Spleen (tissue), 11 donors: ENCODE measurements at regions not wholly inside any gene's neighbourhood (a gene's known extent, or its start where the extent isn't known, plus 50 kb on each side); places are given as distances from the start of the nearest gene placed in this dataset.

Experiments
- DNase-seq: peaks from one replicate; pipeline ENCODE4 v3.0.0-alpha.2; 2020
- H3K27ac ChIP-seq, 8 donors: fragments of 200-600 bp; sonication (generic) in 7 of 8; 1 replicate in 4 of 8; 2 replicates in 4 of 8; pipeline versions ENCODE4 v1.5.0 to v1.8.0; 2016 to 2021; ENCODE audit warnings: inconsistent platforms in 4 of 8, mild to moderate bottlenecking in 4 of 8, moderate library complexity in 1 of 8
- H3K27me3 ChIP-seq, 7 donors: fragments of 200-600 bp; sonication (generic) in 6 of 7; replicated peaks in 1 of 7; 1 replicate in 4 of 7; 2 replicates in 3 of 7; pipeline versions ENCODE4 v1.5.0 to v1.8.0; 2016 to 2021; ENCODE audit warnings: inconsistent platforms in 3 of 7, mild to moderate bottlenecking in 1 of 7
- H3K36me3 ChIP-seq, 6 donors: fragments of 200-600 bp; sonication (generic) in 5 of 6; 1 replicate in 4 of 6; 2 replicates in 2 of 6; pipeline versions ENCODE4 v1.5.0 to v1.8.0; 2016 to 2021; ENCODE audit warnings: inconsistent platforms in 2 of 6
- H3K4me1 ChIP-seq, 6 donors: fragments of 200-600 bp; sonication (generic) in 5 of 6; 1 replicate in 3 of 6; 2 replicates in 3 of 6; pipeline versions ENCODE4 v1.5.0 to v1.8.0; 2016 to 2021; ENCODE audit warnings: inconsistent platforms in 3 of 6
- H3K4me3 ChIP-seq, 8 donors: fragments of 200-600 bp; sonication (generic) in 7 of 8; 1 replicate in 4 of 8; 2 replicates in 4 of 8; pipeline versions ENCODE4 v1.5.0 to v1.8.0; 2016 to 2021; ENCODE audit warnings: inconsistent platforms in 4 of 8, mild to moderate bottlenecking in 4 of 8, moderate library complexity in 2 of 8
- H3K9me3 ChIP-seq, 8 donors: fragments of 200-600 bp; sonication (generic) in 7 of 8; 1 replicate in 4 of 8; 2 replicates in 4 of 8; pipeline versions ENCODE4 v1.5.0 to v1.8.0; 2016 to 2021; ENCODE audit warnings: inconsistent platforms in 4 of 8
- POLR2A ChIP-seq, 3 donors: fragments of 450-650 bp; IDR thresholded peaks; one replicate each; pipeline ENCODE4 v1.5.1; 2017; ENCODE audit warnings: antibody characterized with exemption in 3 of 3, mild to moderate bottlenecking in 1 of 3
- POLR2AphosphoS5 ChIP-seq, 3 donors: sonication (generic); formaldehyde crosslinking; IDR thresholded peaks; one replicate each; pipeline ENCODE4 v1.5.1; 2017; ENCODE audit warnings: antibody characterized with exemption in 3 of 3
- WGBS, 5 donors: extraction: QIAGEN DNeasy Blood & Tissue Kit in 3 of 5; methylation state at CpG; one replicate each; pipeline versions ENCODE4 v1.1.5 to v1.1.7; 2013 to 2018; 5-methylcytosine and 5-hydroxymethylcytosine counted together
- intact Hi-C: fragments of 100-400 bp; cut with DNase I; formaldehyde crosslinking; loops from one replicate; pipeline ENCODE4 v1.15.0; 2023; ENCODE audit warnings: low total_unique reads
- TF ChIP-seq, protein P1 (sequence below), 11 experiments: fragments of 200-600 bp in 7 of 11; fragments of 450-650 bp in 4 of 11; sonication (generic) in 4 of 11; IDR thresholded peaks in 8 of 11; conservative IDR thresholded peaks in 3 of 11; 1 replicate in 7 of 11; 2 replicates in 4 of 11; pipeline versions ENCODE4 v1.4.0 to v1.8.0; 2016 to 2021; ENCODE audit warnings: antibody characterized with exemption in 11 of 11, inconsistent platforms in 4 of 11, mild to moderate bottlenecking in 1 of 11
- donor health status: healthy with polysubstance abuse.
- donor health status: DM: no; HTN: no; CAD: no; lungs with moderate emphysema.
- donor health status: DM: no; HTN: no; CAD: no.
- donor health status: Bipolar disorder and iron deficiency.
- donor health status: healthy.
- donor health status: DM: no; HTN: no; CAD: no.
- donor health status: DM: yes; HTN: yes; CAD: no.

- intact Hi-C loops = no loop called here
- TF ChIP-seq, protein P1, sequence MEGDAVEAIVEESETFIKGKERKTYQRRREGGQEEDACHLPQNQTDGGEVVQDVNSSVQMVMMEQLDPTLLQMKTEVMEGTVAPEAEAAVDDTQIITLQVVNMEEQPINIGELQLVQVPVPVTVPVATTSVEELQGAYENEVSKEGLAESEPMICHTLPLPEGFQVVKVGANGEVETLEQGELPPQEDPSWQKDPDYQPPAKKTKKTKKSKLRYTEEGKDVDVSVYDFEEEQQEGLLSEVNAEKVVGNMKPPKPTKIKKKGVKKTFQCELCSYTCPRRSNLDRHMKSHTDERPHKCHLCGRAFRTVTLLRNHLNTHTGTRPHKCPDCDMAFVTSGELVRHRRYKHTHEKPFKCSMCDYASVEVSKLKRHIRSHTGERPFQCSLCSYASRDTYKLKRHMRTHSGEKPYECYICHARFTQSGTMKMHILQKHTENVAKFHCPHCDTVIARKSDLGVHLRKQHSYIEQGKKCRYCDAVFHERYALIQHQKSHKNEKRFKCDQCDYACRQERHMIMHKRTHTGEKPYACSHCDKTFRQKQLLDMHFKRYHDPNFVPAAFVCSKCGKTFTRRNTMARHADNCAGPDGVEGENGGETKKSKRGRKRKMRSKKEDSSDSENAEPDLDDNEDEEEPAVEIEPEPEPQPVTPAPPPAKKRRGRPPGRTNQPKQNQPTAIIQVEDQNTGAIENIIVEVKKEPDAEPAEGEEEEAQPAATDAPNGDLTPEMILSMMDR (IDR thresholded peaks at IDR 0.05 in 8 of 11, conservative IDR thresholded peaks at IDR 0.05 in 3 of 11) = no peak
- TF ChIP-seq POLR2AphosphoS5 (IDR thresholded peaks at IDR 0.05) (no peak), POLR2A (IDR thresholded peaks at IDR 0.05) (no peak)
- DNase-seq = no peak
Observed at GRCh38 chr18:59959606-59960005, 59.8 kb downstream of the PMAIP1 start.

DNA sequence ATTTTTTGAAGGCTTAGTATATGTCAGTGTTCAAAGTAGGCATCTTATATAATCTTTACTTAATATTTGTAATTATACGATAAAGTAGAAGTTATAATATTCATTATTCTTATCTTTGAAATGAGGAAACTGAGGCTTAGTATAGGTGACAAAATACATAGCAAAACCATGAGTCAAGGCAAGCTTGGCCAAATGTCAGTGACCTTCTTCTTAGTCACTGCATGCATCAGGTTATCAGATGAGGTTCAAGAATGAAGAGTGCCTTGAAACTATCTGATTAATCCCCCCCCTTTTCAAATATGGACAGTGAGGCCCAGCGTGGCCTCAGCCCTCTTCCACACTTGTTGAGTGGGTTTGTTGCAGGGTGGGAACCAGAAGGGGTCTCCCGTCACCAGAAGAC is 59.3 kb downstream of the PMAIP1 start:
- TF ChIP-seq POLR2A (IDR thresholded peaks at IDR 0.05) (no peak), POLR2AphosphoS5 (IDR thresholded peaks at IDR 0.05) (no peak)
- TF ChIP-seq, protein P1 (IDR thresholded peaks at IDR 0.05 in 8 of 11, conservative IDR thresholded peaks at IDR 0.05 in 3 of 11) = no peak
- Histone ChIP-seq H3K27ac (no peak overlapping the region), H3K9me3 (no peaks in the 10 kb centered on the region), H3K27me3 (no peaks in the 10 kb centered on the region), H3K4me1 (peaks cover 0 to 19% (median 0%) of the 10 kb centered on the region in 6 donors), H3K36me3 (no peaks in the 10 kb centered on the region), H3K4me3 (no peak overlapping the region)
- 91 to 96% (median 93%) methylated on average over 3 of the region's 3 CpGs for whole genome bisulfite sequencing, 5 donors
- DNase-seq = no peak
- intact Hi-C loops = no loop called here

More at GRCh38 chr18:59959606-59960005, 59.8 kb downstream of the PMAIP1 start:
- Histone ChIP-seq H3K4me3 (no peak overlapping the region), H3K27ac (no peak overlapping the region), H3K4me1 (peaks cover 0 to 19% (median 0%) of the 10 kb centered on the region in 6 donors), H3K9me3 (no peaks in the 10 kb centered on the region), H3K36me3 (no peaks in the 10 kb centered on the region), H3K27me3 (no peaks in the 10 kb centered on the region)
- WGBS, 5 donors = 54 to 72% (median 66%) methylated on average over 2 of the region's 2 CpGs

DNA sequence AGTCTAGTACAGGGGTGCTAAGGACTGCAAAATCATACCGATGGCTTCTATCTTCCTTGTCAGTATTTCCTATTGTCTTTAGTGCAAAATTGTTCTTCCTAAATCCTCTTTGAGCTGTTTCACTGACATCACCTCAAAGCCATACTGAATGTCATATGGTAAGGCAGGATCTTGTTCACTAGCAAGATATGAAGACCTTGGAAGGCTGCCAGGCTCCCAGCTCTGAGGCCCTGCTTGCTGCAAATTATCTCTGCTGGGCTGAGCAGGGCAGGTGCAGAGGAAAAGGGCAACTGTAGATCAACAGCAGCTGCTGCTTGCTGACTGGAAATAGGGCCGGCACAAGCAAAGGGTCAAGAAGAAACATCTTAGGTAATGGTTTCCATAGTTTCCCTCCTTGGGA is 58.2 kb downstream of the PMAIP1 start:
- intact Hi-C loops = no loop called here

GRCh38 chr18:59954755-59955156 is 55.0 kb downstream of the PMAIP1 start:
- 71 to 81% (median 77%) methylated on average over 2 of the region's 2 CpGs for WGBS, 5 donors
- H3K9me3 ChIP-seq = no peaks in the 10 kb centered on the region
- peaks cover 0 to 7% (median 0%) of the 10 kb centered on the region in 6 donors for H3K4me1 ChIP-seq
- TF ChIP-seq POLR2A (IDR thresholded peaks at IDR 0.05) (no peak), POLR2AphosphoS5 (IDR thresholded peaks at IDR 0.05) (no peak)
- TF ChIP-seq, protein P1 (IDR thresholded peaks at IDR 0.05 in 8 of 11, conservative IDR thresholded peaks at IDR 0.05 in 3 of 11) = no peak
- no peak overlapping the region for H3K4me3 ChIP-seq
- no peaks in the 10 kb centered on the region for H3K27me3 ChIP-seq
- intact Hi-C loops = no loop called here
- DNase-seq = no peak
- H3K36me3 ChIP-seq = no peaks in the 10 kb centered on the region
- no peak overlapping the region for H3K27ac ChIP-seq

More for the DNA sequence above, 58.2 kb downstream of the PMAIP1 start:
- Histone ChIP-seq H3K27me3 (no peaks in the 10 kb centered on the region), H3K4me1 (peaks cover 0 to 19% (median 0%) of the 10 kb centered on the region in 6 donors), H3K27ac (no peak overlapping the region), H3K9me3 (no peaks in the 10 kb centered on the region), H3K36me3 (no peaks in the 10 kb centered on the region), H3K4me3 (no peak overlapping the region)
- TF ChIP-seq, protein P1 (IDR thresholded peaks at IDR 0.05 in 8 of 11, conservative IDR thresholded peaks at IDR 0.05 in 3 of 11) = no peak
- TF ChIP-seq POLR2AphosphoS5 (IDR thresholded peaks at IDR 0.05) = no peak
- TF ChIP-seq POLR2A (IDR thresholded peaks at IDR 0.05) = no peak
- 7 to 18% (median 11%) methylated on average over 2 of the region's 2 CpGs for WGBS, 5 donors
- no peak for DNase-seq
